ENCODE measurements at regions not wholly inside any gene's neighbourhood (a gene's known extent, or its start where the extent isn't known, plus 50 kb on each side); places are given as distances from the start of the nearest gene placed in this dataset.

DNA sequence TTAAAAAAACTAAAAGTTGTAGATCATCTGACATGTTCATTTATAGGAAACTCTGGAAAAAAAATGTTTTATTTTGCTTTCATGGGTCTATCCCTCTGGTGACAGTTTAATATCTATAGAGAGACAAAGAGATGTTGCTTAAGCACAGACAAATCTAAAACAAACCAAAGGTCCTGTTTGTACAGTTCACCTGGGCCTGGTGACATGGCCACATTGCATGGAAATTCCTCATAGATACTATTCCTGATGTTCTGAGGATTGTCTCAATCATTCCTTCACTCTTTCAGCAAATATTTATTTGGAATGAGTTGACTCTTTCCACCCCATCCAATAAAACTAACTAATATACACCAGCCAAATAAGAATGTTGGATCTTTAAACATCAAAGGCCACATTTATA lies 259.1 kb upstream of the NOCT start:
- TF ChIP-seq, protein P1, sequence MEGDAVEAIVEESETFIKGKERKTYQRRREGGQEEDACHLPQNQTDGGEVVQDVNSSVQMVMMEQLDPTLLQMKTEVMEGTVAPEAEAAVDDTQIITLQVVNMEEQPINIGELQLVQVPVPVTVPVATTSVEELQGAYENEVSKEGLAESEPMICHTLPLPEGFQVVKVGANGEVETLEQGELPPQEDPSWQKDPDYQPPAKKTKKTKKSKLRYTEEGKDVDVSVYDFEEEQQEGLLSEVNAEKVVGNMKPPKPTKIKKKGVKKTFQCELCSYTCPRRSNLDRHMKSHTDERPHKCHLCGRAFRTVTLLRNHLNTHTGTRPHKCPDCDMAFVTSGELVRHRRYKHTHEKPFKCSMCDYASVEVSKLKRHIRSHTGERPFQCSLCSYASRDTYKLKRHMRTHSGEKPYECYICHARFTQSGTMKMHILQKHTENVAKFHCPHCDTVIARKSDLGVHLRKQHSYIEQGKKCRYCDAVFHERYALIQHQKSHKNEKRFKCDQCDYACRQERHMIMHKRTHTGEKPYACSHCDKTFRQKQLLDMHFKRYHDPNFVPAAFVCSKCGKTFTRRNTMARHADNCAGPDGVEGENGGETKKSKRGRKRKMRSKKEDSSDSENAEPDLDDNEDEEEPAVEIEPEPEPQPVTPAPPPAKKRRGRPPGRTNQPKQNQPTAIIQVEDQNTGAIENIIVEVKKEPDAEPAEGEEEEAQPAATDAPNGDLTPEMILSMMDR (IDR thresholded peaks at IDR 0.05) = no peak
- TF ChIP-seq POLR2AphosphoS5 (IDR thresholded peaks at IDR 0.05) = no peak
